ENCODE measurements at regions not wholly inside any gene's neighbourhood (a gene's known extent, or its start where the extent isn't known, plus 50 kb on each side); places are given as distances from the start of the nearest gene placed in this dataset.

GRCh38 chr13:62931853-62932252 lies 1516.2 kb upstream of the PCDH20 start:
- no peak for TF ChIP-seq CTCF (conservative IDR thresholded peaks at IDR 0.05)
- H3K27ac ChIP-seq, result no peak overlapping the region

GRCh38 chr13:62924395-62924794 lies 1508.7 kb upstream of the PCDH20 start:
- TF ChIP-seq CTCF (conservative IDR thresholded peaks at IDR 0.05), result no peak
- H3K27ac ChIP-seq, result no peak overlapping the region

GRCh38 chr13:62920159-62920558 lies 1504.5 kb upstream of the PCDH20 start:
- no peak overlapping the region for H3K27ac ChIP-seq
- no peak for TF ChIP-seq CTCF (conservative IDR thresholded peaks at IDR 0.05)

GRCh38 chr13:62919491-62919890 lies 1503.8 kb upstream of the PCDH20 start:
- no peak for TF ChIP-seq CTCF (conservative IDR thresholded peaks at IDR 0.05)
- H3K27ac ChIP-seq, result no peak overlapping the region

- no peak for TF ChIP-seq CTCF (conservative IDR thresholded peaks at IDR 0.05)
- H3K27ac ChIP-seq, result no peak overlapping the region
These were observed 1495.0 kb upstream of the PCDH20 start for GRCh38 chr13:62910541-62911060.

- H3K27ac ChIP-seq, result no peak overlapping the region
- TF ChIP-seq CTCF (conservative IDR thresholded peaks at IDR 0.05), result no peak
These were observed 1492.7 kb upstream of the PCDH20 start for GRCh38 chr13:62908321-62908720.

- no peak for TF ChIP-seq CTCF (conservative IDR thresholded peaks at IDR 0.05)
These were observed 1491.2 kb upstream of the PCDH20 start for GRCh38 chr13:62906896-62907295.

More at GRCh38 chr13:62906896-62907295, 1491.2 kb upstream of the PCDH20 start:
- H3K27ac ChIP-seq, result no peak overlapping the region
